ENCODE measurements at regions not wholly inside any gene's neighbourhood (a gene's known extent, or its start where the extent isn't known, plus 50 kb on each side); places are given as distances from the start of the nearest gene placed in this dataset.

GRCh38 chr2:5546181-5546580 is 146.0 kb upstream of the SOX11 start:
- H3K9ac ChIP-seq (ENCODE audit: low read depth, low read length), result no peak overlapping the region

GRCh38 chr2:5548991-5549715 is 143.0 kb upstream of the SOX11 start:
- Histone ChIP-seq H3K9ac (ENCODE audit: low read depth, low read length) (no peak overlapping the region), H3K4me1 (ENCODE audit: insufficient read depth, low read length) (no peaks in the 10 kb centered on the region), H3K9me3 (ENCODE audit: control insufficient read depth, insufficient read depth, low read length) (peaks cover 8% of the 10 kb centered on the region), H3K36me3 (ENCODE audit: insufficient read depth, low read length) (no peaks in the 10 kb centered on the region)

More at GRCh38 chr2:5546181-5546580, 146.0 kb upstream of the SOX11 start:
- H3K9me3 ChIP-seq (ENCODE audit: control insufficient read depth, insufficient read depth, low read length), result peaks cover 12% of the 10 kb centered on the region
- H3K36me3 ChIP-seq (ENCODE audit: insufficient read depth, low read length), result no peaks in the 10 kb centered on the region
- H3K4me1 ChIP-seq (ENCODE audit: insufficient read depth, low read length), result no peaks in the 10 kb centered on the region

- H3K9me3 ChIP-seq (ENCODE audit: control insufficient read depth, insufficient read depth, low read length), result peaks cover 4% of the 10 kb centered on the region; the same call in 1 of the 2 replicates
- no peak overlapping the region for H3K9ac ChIP-seq (ENCODE audit: low read depth, low read length)
- H3K4me1 ChIP-seq (ENCODE audit: insufficient read depth, low read length), result no peaks in the 10 kb centered on the region
- H3K36me3 ChIP-seq (ENCODE audit: insufficient read depth, low read length), result no peaks in the 10 kb centered on the region
Measured at GRCh38 chr2:5549771-5550170, 142.4 kb upstream of the SOX11 start.

- no peaks in the 10 kb centered on the region for H3K4me1 ChIP-seq (ENCODE audit: insufficient read depth, low read length)
- H3K36me3 ChIP-seq (ENCODE audit: insufficient read depth, low read length), result no peaks in the 10 kb centered on the region
- H3K9ac ChIP-seq (ENCODE audit: low read depth, low read length), result no peak overlapping the region
- H3K9me3 ChIP-seq (ENCODE audit: control insufficient read depth, insufficient read depth, low read length), result no peaks in the 10 kb centered on the region
Measured at GRCh38 chr2:5555636-5556035, 136.5 kb upstream of the SOX11 start.

GRCh38 chr2:5561006-5561405 is 131.2 kb upstream of the SOX11 start:
- Histone ChIP-seq H3K4me1 (ENCODE audit: insufficient read depth, low read length) (no peaks in the 10 kb centered on the region), H3K9me3 (ENCODE audit: control insufficient read depth, insufficient read depth, low read length) (no peaks in the 10 kb centered on the region), H3K36me3 (ENCODE audit: insufficient read depth, low read length) (no peaks in the 10 kb centered on the region), H3K9ac (ENCODE audit: low read depth, low read length) (no peak overlapping the region)

GRCh38 chr2:5562426-5562825 is 129.8 kb upstream of the SOX11 start:
- Histone ChIP-seq H3K9ac (ENCODE audit: low read depth, low read length) (no peak overlapping the region), H3K36me3 (ENCODE audit: insufficient read depth, low read length) (no peaks in the 10 kb centered on the region), H3K9me3 (ENCODE audit: control insufficient read depth, insufficient read depth, low read length) (no peaks in the 10 kb centered on the region), H3K4me1 (ENCODE audit: insufficient read depth, low read length) (no peaks in the 10 kb centered on the region)

GRCh38 chr2:5562865-5563264 is 129.3 kb upstream of the SOX11 start:
- H3K36me3 ChIP-seq (ENCODE audit: insufficient read depth, low read length), result no peaks in the 10 kb centered on the region
- no peaks in the 10 kb centered on the region for H3K4me1 ChIP-seq (ENCODE audit: insufficient read depth, low read length)
- H3K9ac ChIP-seq (ENCODE audit: low read depth, low read length), result no peak overlapping the region
- H3K9me3 ChIP-seq (ENCODE audit: control insufficient read depth, insufficient read depth, low read length), result no peaks in the 10 kb centered on the region

- Histone ChIP-seq H3K4me1 (ENCODE audit: insufficient read depth, low read length) (no peaks in the 10 kb centered on the region), H3K9me3 (ENCODE audit: control insufficient read depth, insufficient read depth, low read length) (no peaks in the 10 kb centered on the region), H3K36me3 (ENCODE audit: insufficient read depth, low read length) (no peaks in the 10 kb centered on the region), H3K9ac (ENCODE audit: low read depth, low read length) (no peak overlapping the region)
Measured at GRCh38 chr2:5563411-5563810, 128.8 kb upstream of the SOX11 start.

- H3K9me3 ChIP-seq (ENCODE audit: control insufficient read depth, insufficient read depth, low read length), result no peaks in the 10 kb centered on the region
- no peaks in the 10 kb centered on the region for H3K36me3 ChIP-seq (ENCODE audit: insufficient read depth, low read length)
- no peak overlapping the region for H3K9ac ChIP-seq (ENCODE audit: low read depth, low read length)
- H3K4me1 ChIP-seq (ENCODE audit: insufficient read depth, low read length), result no peaks in the 10 kb centered on the region
Measured at GRCh38 chr2:5569256-5569655, 122.9 kb upstream of the SOX11 start.

- H3K9ac ChIP-seq (ENCODE audit: low read depth, low read length), result no peak overlapping the region
- no peaks in the 10 kb centered on the region for H3K4me1 ChIP-seq (ENCODE audit: insufficient read depth, low read length)
- no peaks in the 10 kb centered on the region for H3K9me3 ChIP-seq (ENCODE audit: control insufficient read depth, insufficient read depth, low read length)
- H3K36me3 ChIP-seq (ENCODE audit: insufficient read depth, low read length), result no peaks in the 10 kb centered on the region
Measured at GRCh38 chr2:5576015-5576414, 116.2 kb upstream of the SOX11 start.

GRCh38 chr2:5587766-5588165 is 104.4 kb upstream of the SOX11 start:
- Histone ChIP-seq H3K9me3 (ENCODE audit: control insufficient read depth, insufficient read depth, low read length) (no peaks in the 10 kb centered on the region), H3K9ac (ENCODE audit: low read depth, low read length) (no peak overlapping the region), H3K4me1 (ENCODE audit: insufficient read depth, low read length) (no peaks in the 10 kb centered on the region), H3K36me3 (ENCODE audit: insufficient read depth, low read length) (no peaks in the 10 kb centered on the region)

- H3K4me1 ChIP-seq (ENCODE audit: insufficient read depth, low read length), result no peaks in the 10 kb centered on the region
- H3K9ac ChIP-seq (ENCODE audit: low read depth, low read length), result no peak overlapping the region
- no peaks in the 10 kb centered on the region for H3K36me3 ChIP-seq (ENCODE audit: insufficient read depth, low read length)
- H3K9me3 ChIP-seq (ENCODE audit: control insufficient read depth, insufficient read depth, low read length), result no peaks in the 10 kb centered on the region
Measured at GRCh38 chr2:5588601-5589000, 103.6 kb upstream of the SOX11 start.

- Histone ChIP-seq H3K9me3 (ENCODE audit: control insufficient read depth, insufficient read depth, low read length) (no peaks in the 10 kb centered on the region), H3K36me3 (ENCODE audit: insufficient read depth, low read length) (no peaks in the 10 kb centered on the region), H3K4me1 (ENCODE audit: insufficient read depth, low read length) (no peaks in the 10 kb centered on the region), H3K9ac (ENCODE audit: low read depth, low read length) (no peak overlapping the region)
Measured at GRCh38 chr2:5589183-5589582, 103.0 kb upstream of the SOX11 start.

GRCh38 chr2:5590886-5591285 is 101.3 kb upstream of the SOX11 start:
- H3K9ac ChIP-seq (ENCODE audit: low read depth, low read length), result no peak overlapping the region
- no peaks in the 10 kb centered on the region for H3K9me3 ChIP-seq (ENCODE audit: control insufficient read depth, insufficient read depth, low read length)
- H3K36me3 ChIP-seq (ENCODE audit: insufficient read depth, low read length), result no peaks in the 10 kb centered on the region
- H3K4me1 ChIP-seq (ENCODE audit: insufficient read depth, low read length), result no peaks in the 10 kb centered on the region

- no peak overlapping the region for H3K9ac ChIP-seq (ENCODE audit: low read depth, low read length)
- no peaks in the 10 kb centered on the region for H3K4me1 ChIP-seq (ENCODE audit: insufficient read depth, low read length)
Measured at GRCh38 chr2:5592916-5593315, 99.3 kb upstream of the SOX11 start.

More at GRCh38 chr2:5592916-5593315, 99.3 kb upstream of the SOX11 start:
- Histone ChIP-seq H3K9me3 (ENCODE audit: control insufficient read depth, insufficient read depth, low read length) (no peaks in the 10 kb centered on the region), H3K36me3 (ENCODE audit: insufficient read depth, low read length) (no peaks in the 10 kb centered on the region)

Measured in ES-I3 (cell line).